IPS DF 4.7 (cell line): ENCODE measurements at regions not wholly inside any gene's neighbourhood (a gene's known extent, or its start where the extent isn't known, plus 50 kb on each side); places are given as distances from the start of the nearest gene placed in this dataset.

Experiments used
- DNase-seq: peaks from one replicate; pipeline ENCODE4 v3.0.0-alpha.2; 2013; ENCODE audit warnings: low spot score; ENCODE audit errors: extremely low read depth

DNA sequence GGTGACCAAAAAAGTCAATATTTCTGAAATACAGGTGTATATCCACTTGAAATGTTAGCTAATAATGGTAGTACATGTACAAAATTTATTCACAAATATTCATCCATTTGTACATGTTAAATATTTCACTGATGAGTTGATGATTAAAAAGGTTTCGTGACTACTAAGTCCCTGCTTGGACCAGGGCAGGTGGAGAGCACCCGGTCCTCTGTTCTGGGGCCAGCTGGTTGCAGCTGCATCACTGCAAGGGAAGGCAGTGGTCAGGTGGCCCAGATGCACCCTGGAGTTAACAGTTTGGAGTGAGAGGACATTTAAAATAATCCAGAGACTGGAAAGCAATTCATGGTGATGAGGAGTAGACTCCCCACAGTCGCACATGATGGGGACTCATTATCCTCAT is 141.2 kb downstream of the ZBTB18 start:
- DNase-seq: no peak

GRCh38 chr1:244196571-244197285 is 145.6 kb downstream of the ZBTB18 start:
- DNase-seq: no peak

GRCh38 chr1:244197851-244198375 is 146.8 kb downstream of the ZBTB18 start:
- DNase-seq: no peak

DNA sequence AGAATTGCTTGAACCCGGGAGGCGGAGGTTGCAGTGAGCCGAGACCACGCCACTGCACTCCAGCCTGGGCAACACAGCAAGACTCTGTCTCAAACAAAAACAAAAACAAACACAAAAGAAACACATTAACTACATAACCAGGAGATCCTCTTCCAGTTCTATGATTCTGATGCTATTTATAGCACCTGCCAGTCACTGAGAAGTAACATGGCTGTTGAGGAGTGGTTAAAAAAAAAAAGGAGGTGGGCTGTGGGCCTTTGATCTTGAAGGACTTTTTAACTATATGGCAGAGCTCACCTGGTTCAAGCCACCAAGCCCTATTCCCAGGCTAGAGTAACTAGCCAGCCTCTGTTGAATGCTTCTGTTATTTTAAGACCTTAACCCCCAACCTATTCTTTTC is 148.8 kb downstream of the ZBTB18 start:
- no peak for DNase-seq

DNA sequence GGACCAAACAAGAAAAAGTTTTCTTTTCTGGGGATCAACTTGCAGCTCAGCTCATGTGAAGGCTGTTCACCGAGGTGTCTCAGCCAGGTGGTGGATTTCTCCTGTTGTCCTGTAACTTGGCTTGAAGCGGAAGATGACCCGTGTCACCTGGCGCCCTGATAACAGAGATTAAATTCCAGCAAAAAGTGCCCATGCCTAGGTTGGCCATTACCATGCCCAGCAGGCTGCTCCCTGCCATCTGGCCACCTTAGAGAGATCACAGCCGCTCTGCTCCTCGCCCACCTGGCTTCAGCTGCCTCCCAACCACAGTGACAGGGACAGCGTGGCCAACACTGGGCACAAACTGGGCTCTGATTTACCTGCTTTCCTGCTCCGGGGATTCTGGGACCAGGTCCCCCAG is 149.5 kb downstream of the ZBTB18 start:
- no peak for DNase-seq

DNA sequence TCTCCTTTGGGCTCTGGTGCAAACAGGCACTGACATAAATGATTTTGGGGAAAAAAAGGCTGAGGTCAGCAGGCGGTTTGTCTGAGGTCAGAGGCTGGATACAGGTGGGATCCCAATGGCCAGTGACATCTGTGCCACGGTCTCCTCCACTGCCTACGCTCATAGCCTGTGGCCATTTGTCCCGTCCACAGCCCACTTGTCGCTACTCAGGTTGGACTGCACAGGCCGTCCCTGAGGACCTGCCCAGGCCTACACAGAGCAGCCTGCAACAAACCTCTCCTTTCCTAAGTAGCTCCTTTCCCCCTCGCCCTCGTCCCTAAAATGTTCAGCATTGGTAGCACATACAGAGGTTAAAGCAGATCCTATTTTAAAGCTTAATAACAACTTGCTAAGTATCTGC is 150.7 kb downstream of the ZBTB18 start:
- DNase-seq: no peak

DNA sequence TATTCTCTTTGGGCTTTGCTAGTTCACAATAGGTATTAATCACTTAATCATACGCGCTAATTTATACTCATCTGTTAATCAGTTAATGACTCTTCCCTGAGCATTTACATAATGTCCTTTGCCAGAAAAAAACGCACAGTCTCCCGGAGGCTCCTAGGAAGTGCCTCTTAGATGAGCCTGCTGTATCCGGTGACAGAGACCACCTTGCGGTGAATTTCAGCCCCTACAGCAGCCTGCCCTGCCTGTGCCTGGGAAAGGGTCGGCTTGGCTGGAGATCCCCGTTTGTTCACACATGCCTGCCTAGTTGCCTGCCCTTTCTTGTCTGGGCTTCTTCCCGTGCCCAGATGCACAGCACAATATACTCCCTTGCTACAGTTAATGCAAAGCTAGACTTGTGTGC is 152.9 kb downstream of the ZBTB18 start:
- no peak for DNase-seq

DNA sequence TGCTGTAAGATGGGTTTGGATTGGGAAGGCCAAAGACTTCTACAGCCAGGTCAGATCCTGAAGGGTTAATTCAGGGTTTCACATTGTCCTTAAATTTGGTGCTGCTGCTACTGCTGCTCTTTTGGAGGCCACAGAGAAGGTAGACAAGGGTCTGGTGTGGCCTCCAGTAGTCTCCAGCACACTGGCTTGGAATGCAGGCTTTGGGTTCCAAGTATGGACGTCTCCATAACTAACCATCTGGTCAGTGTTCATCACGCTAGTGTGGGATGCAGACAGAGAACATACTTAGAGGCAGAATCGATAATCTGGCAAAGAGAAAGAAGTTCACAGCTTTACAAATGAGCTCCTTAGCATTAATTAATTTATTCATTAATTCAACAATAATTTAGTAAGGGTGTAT is 154.1 kb downstream of the ZBTB18 start:
- DNase-seq: no peak

- DNase-seq: no peak
Measured at GRCh38 chr1:244205906-244206305, 154.8 kb downstream of the ZBTB18 start.

DNA sequence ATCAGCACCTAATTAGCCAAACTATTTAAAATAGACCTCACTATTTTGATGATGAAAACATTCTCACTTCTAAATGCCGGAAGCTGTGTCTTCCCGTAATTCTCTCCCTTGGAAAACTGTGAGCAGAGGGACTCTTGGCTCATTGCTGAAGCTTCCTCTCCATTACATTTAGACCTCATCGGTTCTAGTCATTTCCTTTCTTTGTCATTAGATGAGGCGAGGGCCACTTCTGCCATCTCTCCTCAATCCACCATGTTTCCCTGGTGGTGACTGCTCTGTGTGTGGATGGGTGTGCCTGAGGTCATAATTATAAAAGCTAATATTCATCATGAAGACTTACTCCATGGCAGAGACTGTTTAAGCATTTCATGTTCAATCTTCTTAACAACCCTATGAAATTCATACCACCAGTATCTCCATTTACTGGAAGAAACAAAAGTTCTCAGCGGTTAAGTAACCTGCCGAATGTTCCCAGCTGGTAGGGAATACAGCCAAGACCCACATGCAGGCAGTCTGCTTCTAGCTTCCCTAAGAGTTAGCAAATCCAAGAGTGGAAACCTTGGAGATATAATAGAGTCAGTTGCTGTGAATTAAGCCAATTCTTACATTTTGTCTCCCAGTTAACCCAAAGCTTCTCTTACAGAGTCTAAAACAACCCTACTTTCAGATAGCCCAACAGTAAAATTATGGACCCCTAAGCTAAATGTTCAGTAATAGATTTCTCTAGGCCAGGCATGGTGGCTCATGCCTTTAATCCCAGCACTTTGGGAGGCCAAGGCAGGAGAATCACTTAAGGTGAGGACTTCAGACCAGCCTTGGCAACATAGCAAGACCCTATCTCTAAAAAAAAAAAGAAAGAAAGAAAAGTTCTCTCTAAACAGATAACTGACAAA is 156.2 kb downstream of the ZBTB18 start:
- DNase-seq: no peak

DNA sequence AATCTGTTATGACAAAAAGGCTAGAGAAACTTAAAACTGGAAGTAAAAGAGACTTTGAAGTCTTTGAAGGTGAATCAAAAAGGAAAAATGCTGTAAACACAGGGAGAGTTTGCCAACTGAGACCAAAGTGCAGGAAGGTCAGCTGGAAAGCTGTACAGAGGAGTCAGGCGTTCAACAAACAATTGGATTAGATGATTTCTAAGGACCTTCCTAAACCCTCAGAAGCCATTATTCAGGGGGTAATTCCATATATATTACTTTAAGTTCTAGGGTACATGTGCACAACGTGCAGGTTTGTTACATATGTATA is 156.8 kb downstream of the ZBTB18 start:
- no peak for DNase-seq

GRCh38 chr1:244209955-244210354 is 158.9 kb downstream of the ZBTB18 start:
- no peak for DNase-seq

- peak; percentile 85 for DNase-seq
Measured at GRCh38 chr1:244210884-244211558, 159.9 kb downstream of the ZBTB18 start.

DNA sequence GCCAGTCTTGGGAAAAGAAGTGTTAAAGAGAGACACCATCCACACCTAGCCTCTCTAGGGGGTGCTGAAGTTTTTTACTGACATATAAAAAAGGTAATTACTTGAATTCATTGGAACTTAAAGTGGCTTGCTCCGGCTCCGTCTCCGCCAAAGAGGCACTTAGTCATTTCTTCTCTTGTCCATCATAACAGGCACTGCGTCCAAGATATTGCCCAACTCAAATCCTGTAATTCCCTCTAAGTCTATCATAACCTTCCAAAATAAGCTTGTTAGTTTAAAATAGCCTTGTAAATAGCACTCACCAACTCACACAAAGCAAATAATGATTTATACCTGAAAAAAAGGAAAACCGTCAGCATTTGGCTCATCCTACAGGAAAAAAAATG is 160.5 kb downstream of the ZBTB18 start:
- no peak for DNase-seq

DNA sequence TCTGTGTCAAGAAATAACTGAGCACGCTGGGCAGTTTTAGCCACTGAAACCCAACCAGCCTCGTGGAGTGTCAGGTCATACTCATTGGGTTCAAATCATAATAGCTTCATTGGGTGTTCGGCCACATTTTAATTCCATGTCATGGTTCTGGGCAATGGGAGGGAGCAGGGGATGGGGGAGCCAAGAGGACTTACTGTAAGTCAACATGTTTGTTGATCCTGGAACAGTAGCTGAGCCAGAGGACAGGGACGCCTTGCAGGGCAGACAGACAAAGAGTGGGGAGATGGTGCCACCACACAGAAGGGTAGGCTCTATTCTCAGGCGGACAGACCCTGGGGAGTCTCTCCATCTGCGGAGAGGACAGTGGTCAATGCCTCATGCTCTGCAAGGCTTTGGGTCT is 161.1 kb downstream of the ZBTB18 start:
- DNase-seq: no peak

GRCh38 chr1:244212797-244213475 is 161.9 kb downstream of the ZBTB18 start:
- no peak for DNase-seq

- peak; percentile 76 for DNase-seq
Measured at GRCh38 chr1:244214009-244214967, 163.2 kb downstream of the ZBTB18 start.

GRCh38 chr1:244216836-244217235 is 165.8 kb downstream of the ZBTB18 start:
- no peak for DNase-seq

- no peak for DNase-seq
Measured at GRCh38 chr1:244217711-244218110, 166.6 kb downstream of the ZBTB18 start.

GRCh38 chr1:244218220-244218619 is 167.1 kb downstream of the ZBTB18 start:
- no peak for DNase-seq
